Endothelial cell of umbilical vein (primary cell): ENCODE measurements at regions not wholly inside any gene's neighbourhood (a gene's known extent, or its start where the extent isn't known, plus 50 kb on each side); places are given as distances from the start of the nearest gene placed in this dataset.

Experiments
- EZH2 ChIP-seq: IDR thresholded peaks from 2 replicates; pipeline ENCODE4 v1.6.1; 2012; ENCODE audit warnings: borderline replicate concordance, low read depth, mild to moderate bottlenecking, moderate library complexity, low read length, inconsistent platforms; ENCODE audit not compliant: severe bottlenecking
- JUN ChIP-seq: IDR thresholded peaks from 2 replicates; pipeline ENCODE4 v1.6.1; 2011; ENCODE audit warnings: borderline replicate concordance, low read depth; ENCODE audit not compliant: insufficient read length, insufficient read depth
- MYC ChIP-seq: IDR thresholded peaks from one replicate; pipeline ENCODE4 v1.6.1; 2011; ENCODE audit warnings: mild to moderate bottlenecking, low read depth, low read length
- TF ChIP-seq, protein P1 (sequence below), 2 donors: IDR thresholded peaks; 1 replicate in 1 of 2; 2 replicates in 1 of 2; pipeline ENCODE4 v1.5.1; 2011; ENCODE audit warnings: low read length in 2 of 2, mild to moderate bottlenecking in 2 of 2, moderate library complexity in 2 of 2, control low read depth in 1 of 2, inconsistent platforms in 1 of 2, low read depth in 1 of 2; ENCODE audit not compliant: insufficient read depth in 1 of 2; ENCODE audit errors: extremely low read depth in 1 of 2

- TF ChIP-seq, protein P1, sequence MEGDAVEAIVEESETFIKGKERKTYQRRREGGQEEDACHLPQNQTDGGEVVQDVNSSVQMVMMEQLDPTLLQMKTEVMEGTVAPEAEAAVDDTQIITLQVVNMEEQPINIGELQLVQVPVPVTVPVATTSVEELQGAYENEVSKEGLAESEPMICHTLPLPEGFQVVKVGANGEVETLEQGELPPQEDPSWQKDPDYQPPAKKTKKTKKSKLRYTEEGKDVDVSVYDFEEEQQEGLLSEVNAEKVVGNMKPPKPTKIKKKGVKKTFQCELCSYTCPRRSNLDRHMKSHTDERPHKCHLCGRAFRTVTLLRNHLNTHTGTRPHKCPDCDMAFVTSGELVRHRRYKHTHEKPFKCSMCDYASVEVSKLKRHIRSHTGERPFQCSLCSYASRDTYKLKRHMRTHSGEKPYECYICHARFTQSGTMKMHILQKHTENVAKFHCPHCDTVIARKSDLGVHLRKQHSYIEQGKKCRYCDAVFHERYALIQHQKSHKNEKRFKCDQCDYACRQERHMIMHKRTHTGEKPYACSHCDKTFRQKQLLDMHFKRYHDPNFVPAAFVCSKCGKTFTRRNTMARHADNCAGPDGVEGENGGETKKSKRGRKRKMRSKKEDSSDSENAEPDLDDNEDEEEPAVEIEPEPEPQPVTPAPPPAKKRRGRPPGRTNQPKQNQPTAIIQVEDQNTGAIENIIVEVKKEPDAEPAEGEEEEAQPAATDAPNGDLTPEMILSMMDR (IDR thresholded peaks at IDR 0.05; ENCODE audit: extremely low read depth in 1 of 2, insufficient read depth in 1 of 2, low read depth in 1 of 2, low read length in 2 of 2), result no peak
- TF ChIP-seq JUN, result no peak
- TF ChIP-seq MYC, result no peak
- no peak for TF ChIP-seq EZH2
Observed at GRCh38 chr9:12961276-12961809, 186.5 kb downstream of the LURAP1L start.
